GM21528 (cell line): ENCODE measurements at regions not wholly inside any gene's neighbourhood (a gene's known extent, or its start where the extent isn't known, plus 50 kb on each side); places are given as distances from the start of the nearest gene placed in this dataset.

Source experiments
- ATAC-seq: cut with Tn5 transposase; IDR thresholded peaks from one replicate; pipeline ENCODE4 v1.9.1; 2021; ENCODE audit warnings: mild to moderate bottlenecking, moderate library complexity; ENCODE audit not compliant: unreplicated experiment, low FRiP score

- no peak for ATAC-seq
Observed at GRCh38 chr1:25106976-25107642, 125.2 kb downstream of the SYF2 start.

DNA sequence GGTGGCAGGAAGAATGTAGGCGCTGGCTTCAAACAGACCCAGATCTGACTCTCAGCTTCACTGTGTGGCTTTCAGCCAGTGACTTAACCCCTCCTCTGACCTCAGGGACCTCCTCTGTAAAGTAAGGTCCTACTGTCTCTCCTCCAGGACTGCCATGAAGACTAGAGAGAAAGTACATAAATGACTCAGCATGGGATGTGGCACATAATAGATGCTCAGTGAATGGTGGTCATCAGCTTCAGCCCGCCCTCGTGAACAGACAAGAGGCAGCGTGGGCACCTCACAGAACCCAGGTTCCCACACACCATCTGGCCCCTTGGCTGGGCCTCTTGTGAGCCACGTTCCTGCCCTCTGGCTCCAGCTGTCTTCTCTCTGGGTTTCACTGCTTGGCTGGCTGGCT lies 126.0 kb downstream of the SYF2 start:
- ATAC-seq, result no peak

DNA sequence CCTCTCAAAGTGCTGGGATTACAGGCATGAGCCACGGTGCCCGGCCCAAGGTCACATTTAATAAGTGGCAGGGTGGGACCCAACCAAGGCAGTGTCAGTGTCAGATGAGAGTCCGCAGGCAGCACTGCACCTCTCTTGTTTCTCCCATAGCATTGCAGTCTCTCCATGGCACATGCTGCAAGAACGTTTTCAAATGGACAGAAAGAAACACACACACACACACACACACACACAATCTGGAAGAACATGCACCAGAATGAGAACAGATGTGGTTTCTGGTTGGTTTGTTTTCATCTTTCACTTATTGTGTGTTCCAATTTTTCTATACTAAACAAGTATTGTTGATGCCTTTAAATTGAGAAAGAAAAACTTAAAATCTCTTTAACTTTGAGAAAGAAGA lies 126.5 kb downstream of the SYF2 start:
- no peak for ATAC-seq

DNA sequence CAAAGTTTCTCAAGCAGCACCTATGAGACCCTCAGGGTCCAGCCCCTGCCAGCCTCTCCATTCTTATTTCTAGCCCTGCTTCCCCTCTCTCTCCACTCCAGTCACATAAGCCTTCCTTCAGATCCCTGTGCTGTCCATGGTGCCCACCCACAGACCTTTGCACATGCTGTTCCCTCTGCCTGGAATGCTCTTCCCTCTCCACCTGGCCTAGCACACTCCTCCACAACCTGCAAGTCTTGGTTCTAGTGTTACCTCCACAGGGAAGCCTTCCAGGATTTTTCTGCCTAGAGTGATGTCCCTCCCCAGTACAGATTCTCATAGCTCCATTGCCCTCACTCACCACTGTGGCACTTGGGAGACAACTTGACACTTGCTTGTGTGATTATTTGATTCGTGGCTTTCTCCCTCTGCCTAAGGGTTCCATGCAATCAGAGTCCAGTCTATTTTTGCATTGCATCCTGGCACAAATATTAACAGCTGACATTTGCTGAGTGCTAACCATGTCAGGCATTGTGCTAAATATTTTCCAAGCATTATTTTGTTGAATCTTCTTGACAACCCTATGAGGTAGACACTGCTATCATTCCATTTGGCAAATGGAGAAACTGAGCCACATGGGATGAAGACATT lies 127.3 kb downstream of the SYF2 start:
- ATAC-seq, result no peak

- ATAC-seq, result no peak
Observed at GRCh38 chr1:25103164-25103795, 129.0 kb downstream of the SYF2 start.

DNA sequence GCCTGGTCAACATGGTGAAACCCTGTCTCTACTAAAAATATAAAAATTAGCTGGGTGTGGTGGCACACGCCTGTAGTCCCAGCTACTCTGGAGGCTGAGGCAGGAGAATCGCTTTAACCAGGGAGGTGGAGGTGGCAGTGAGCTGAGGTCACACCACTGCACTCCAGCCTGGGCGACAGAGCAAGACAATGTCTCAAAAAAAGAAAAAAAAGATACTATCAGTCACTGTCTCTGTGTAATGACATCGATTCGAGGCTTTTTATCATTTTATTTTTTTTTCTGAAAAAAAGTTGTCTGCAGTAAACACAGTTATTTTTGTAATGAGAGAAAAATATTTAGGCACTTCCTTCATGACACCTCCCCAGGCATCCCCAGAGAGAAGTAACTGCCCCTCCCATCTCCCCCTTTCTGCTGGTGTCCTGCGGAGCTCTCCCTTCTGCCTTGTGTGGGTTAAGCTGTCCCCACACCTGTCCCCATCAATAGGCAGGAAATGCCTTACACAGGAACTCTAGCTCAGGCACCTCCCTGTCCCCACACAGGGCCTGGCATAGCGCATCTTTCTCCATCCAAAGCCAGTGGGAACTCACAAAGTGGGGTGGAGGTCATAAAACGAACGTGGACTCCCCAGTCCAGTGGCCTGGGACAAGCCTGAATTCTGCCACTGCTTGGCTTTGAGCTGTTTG lies 132.0 kb downstream of the SYF2 start:
- ATAC-seq, result no peak

DNA sequence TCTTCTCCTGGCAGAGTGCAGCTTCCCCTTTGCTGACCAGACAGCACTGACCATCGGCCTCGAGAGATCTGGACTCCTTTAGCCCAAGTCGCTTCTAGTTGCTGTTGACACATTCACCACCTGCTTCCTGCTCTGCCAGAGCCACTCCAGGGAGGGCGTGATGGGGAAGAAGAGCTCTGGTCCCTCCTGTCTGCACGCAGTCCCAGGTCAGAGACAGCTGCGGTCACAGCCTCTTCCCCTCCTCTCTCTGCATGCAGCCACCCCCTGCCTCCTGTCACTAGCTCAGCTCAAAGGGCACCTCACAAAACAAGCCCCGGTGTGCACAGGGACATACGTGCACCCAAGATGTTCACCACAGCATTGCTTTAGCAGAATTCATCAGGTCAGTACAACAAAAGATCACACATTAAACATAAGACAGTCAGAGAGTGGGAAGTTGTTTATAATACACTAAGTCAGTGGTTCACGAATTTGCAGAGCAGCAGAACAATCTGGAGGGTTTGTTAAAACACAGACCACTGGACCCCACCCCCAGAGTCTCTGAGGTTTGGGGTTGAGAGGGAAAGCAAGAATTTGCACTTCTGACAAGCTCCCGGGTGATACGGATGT lies 132.9 kb downstream of the SYF2 start:
- no peak for ATAC-seq

GRCh38 chr1:25098717-25099116 lies 133.6 kb downstream of the SYF2 start:
- ATAC-seq, result no peak

- no peak for ATAC-seq
Observed at GRCh38 chr1:25096307-25097150, 135.8 kb downstream of the SYF2 start.

DNA sequence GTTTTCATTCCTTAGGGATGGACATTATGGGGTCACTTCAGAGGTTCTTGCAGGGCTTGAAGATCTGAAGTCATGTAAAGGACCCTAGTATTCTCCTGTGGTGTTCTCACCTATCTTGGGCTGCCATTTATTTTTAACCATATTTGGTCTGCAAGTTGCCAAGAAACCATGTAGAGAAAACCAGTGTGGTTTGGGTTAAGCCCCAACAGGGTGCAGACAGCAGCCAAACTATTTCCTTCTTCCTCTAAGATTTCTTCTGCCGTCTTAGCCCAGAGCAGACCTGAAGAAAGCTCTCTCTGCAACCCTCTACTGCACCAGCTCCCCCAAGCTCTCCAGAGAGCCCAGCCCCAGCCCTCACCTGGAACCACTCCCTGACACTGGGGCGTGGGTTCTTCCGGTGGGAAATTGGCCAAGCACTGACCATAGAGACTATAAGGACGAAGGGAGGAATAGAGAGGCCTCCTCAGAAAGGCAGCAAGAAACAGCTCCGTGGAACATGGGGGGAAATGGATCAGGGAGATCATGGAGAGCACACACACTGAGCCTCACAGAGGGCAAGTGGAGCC lies 136.6 kb downstream of the SYF2 start:
- no peak for ATAC-seq

DNA sequence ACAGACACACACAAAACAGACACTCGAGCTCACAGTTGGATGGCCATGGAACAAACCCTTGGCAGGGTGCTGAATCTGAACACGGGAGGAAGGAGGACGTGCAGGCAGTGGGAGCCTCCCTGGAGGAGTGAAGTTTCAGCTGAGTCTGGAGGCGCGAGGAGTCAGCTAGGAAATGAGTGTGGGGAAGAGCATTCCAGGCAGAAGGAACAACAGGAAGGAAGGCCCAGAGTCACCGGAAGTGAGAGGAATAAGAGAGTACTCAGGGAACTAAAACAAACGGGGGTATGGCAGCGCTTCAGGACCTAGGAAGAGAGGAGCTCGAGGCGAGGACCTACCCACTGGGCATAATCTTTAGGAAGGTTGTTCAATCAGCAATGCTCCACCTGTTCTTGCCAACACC lies 137.3 kb downstream of the SYF2 start:
- no peak for ATAC-seq

- ATAC-seq, result no peak
Observed at GRCh38 chr1:25094229-25094628, 138.1 kb downstream of the SYF2 start.

GRCh38 chr1:25091658-25092057 lies 140.6 kb downstream of the SYF2 start:
- no peak for ATAC-seq

DNA sequence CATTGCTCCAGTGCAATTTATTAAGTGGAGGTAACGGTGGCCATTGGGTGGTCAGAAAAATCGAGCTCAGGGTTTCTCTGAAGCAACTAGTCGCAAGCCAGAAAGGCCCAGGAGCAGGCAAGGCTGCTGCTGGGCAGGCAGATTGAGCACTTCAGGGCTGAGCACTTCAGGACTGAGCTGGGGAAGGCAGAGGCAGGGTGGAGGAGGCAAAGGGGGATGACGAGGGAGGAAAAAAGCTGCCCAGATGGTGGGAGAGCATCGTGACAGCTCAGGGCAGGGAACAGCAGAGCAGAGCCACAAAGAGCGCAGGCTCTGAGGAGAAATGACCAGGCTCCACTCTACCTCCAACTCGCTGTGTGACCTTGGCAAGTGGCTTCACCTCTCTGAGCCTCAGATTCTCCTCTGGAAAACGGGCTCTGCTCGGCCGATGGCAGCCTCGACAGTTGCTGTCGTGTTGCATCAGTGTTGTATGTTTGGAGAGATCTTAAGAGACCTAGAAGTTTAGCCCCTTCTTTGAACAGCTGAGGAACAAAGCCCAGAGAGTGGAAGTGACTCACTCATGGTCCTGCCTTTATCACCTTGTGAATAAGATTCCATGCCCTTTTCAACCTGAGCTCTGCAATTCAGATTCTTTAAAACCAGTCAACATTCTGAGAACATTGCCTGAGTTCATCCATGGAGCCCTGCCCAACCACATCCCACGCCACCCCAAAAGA lies 141.4 kb downstream of the SYF2 start:
- ATAC-seq, result no peak

- no peak for ATAC-seq
Observed at GRCh38 chr1:25089772-25090171, 142.5 kb downstream of the SYF2 start.

DNA sequence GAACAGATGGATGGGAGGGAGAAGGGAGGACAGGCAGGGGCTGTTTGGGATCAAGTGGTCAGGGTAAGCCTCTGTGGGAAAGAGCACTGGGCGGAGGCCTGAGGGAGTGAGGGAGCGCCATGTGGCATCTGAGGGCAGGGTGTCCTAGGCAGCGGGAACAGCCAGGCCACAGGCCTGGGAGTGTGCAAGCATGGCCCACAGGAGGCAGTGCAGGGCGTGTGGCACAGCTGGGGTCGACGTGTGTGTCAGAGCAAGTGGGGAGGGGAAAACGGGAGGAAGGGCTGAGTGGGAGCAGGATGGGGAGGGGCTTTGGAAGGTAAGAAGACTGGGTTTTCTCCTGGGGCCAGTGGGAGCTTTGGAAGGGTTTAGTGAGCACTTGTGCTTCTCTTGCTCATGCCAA lies 143.4 kb downstream of the SYF2 start:
- no peak for ATAC-seq

GRCh38 chr1:25088180-25088701 lies 144.1 kb downstream of the SYF2 start:
- ATAC-seq, result no peak

DNA sequence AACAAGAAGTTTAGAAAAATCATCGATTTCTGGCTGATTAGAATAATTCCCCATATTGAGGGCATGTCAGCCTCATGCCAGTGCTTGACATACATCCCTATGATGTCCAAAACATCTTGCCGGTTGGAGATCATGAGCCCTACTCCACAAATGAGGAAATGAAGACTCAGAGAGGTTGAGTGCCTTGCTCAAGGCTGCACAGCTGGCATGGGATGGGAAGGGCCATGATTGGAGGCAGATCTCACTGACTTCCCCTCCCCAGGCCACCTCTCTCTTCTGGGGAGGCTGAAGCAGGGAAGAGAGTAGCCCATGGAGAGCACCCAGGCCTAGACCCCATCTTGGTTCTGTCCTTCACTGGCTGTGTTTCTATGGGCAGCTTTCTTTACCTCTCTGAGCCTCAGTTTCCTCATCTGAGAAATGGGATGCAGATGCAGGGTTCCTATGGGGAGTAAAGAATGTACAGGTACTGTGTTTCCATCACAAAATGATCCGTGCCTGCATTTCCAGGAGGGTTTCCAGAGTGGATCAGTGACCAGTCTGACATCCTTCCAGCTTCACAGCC lies 145.7 kb downstream of the SYF2 start:
- no peak for ATAC-seq

DNA sequence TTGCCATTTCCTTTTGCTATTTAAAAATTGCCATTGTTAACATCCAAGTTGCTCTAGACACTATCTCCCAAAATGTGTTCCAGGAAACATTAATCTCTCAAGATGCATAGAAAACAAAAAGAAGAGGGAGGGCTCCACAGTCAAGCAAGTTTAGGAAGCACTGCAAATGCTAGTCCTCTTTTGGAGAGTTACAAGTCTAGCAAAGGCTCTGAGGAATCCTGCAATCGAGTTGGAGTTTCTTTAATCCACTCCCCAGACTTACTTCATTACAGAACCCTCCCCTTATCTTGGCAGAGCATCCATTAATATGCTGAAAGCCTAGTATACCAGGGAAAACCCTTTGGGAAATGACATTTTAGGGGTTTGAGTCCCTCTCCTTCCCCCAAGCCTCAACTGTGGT lies 147.9 kb downstream of the SYF2 start:
- ATAC-seq, result no peak
